Limb (tissue), 2 donors: ENCODE measurements at regions not wholly inside any gene's neighbourhood (a gene's known extent, or its start where the extent isn't known, plus 50 kb on each side); places are given as distances from the start of the nearest gene placed in this dataset.
"Not testable (repeated sequence)": the region's sequence is repeated elsewhere in the genome, so short reads cannot be mapped to it uniquely, and the experiment has no call there.

Experiments used
- DNase-seq, 2 donors: peaks; one replicate each; pipeline ENCODE4 v3.0.0-alpha.2; 2016; ENCODE audit errors: extremely low spot score in 2 of 2

DNA sequence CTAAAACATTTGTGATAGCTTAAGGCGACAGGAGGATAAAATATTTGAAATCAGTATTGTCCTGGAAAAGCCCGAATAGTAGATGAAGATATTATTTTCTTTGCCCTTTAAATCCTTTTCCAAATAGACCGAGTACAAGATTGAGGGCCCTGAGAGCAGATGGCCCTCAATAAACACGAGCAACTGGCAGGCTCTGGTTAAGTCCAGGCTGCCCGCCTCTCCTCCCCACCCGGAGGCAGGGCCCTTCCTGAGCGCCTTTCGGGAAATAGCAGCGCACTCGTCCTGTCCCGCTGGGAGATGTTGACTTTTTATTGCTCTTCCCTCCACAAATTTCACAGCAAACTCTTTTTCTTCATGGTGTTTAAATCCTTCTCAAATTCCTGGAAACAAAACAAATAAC is 50.8 kb upstream of the MAX start:
- DNase-seq: no peak

- DNase-seq: no peak
Measured at GRCh38 chr14:65156568-65157366, 54.5 kb upstream of the MAX start.

DNA sequence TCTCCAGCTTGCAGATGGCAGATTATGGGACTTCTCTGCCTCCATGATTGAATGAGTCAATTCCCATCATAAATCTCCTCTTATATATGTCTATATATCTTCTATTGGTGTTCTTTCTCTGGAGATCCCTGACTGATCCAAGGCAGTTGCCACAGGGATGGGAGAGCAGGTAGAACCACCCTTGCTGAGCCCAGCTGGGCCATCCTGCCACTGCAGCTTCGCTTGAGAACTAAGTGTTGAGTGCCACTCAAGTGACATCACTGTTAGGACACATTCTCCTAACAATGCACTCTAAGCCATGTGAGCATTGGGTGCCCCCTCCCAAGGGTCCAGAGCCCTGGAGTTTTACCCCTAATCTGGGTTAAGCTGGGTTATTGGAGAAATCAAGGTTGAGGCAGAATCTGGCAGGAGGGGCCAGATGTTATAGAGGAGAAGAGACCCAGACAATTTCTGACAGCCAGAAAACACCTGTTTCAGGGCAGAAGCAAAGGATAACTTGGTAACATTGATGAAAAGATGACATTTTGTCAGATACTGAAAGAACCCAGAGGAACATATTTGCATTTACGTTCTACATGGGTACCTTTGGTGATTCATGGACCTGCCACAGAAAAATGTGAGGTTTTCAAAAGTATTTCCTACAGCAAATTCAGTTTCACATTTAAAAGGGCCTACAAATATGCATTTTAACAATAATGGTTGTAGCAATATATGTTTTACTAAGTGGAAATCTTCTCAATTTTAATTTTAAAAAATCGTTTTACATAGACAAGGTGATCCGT is 57.2 kb upstream of the MAX start:
- DNase-seq: no peak

DNA sequence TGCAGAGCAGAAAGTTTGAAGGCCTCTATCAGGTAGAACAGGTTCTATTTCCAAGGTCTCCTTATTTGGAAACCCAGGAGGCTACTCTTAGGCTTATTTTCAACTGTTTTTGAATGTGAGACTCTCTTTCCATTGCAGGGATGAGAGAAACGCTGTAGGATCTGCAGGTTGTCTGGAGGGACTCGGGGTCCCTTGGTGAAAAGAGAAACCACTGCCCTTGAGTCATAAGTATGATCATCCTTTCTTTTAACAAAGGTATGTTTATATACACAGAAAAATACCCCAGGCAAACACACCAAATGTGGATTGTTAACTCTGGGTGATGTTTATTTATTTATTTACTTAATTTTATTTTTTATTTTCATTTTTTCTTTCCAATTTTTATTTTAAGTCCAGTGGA is 57.8 kb upstream of the MAX start:
- DNase-seq: no peak

- no peak for DNase-seq
Measured at GRCh38 chr14:65162031-65162430, 59.7 kb upstream of the MAX start.

- DNase-seq: peak in 1 of 2 donors; percentile 72
Measured at GRCh38 chr14:65164068-65164824, 61.9 kb upstream of the MAX start.

GRCh38 chr14:65164825-65165135 is 62.5 kb upstream of the MAX start:
- no peak for DNase-seq

GRCh38 chr14:65167072-65167645 is 64.8 kb upstream of the MAX start:
- no peak for DNase-seq

- DNase-seq: no peak
Measured at GRCh38 chr14:65168840-65169239, 66.5 kb upstream of the MAX start.

GRCh38 chr14:65169351-65169750 is 67.0 kb upstream of the MAX start:
- DNase-seq: no peak

DNA sequence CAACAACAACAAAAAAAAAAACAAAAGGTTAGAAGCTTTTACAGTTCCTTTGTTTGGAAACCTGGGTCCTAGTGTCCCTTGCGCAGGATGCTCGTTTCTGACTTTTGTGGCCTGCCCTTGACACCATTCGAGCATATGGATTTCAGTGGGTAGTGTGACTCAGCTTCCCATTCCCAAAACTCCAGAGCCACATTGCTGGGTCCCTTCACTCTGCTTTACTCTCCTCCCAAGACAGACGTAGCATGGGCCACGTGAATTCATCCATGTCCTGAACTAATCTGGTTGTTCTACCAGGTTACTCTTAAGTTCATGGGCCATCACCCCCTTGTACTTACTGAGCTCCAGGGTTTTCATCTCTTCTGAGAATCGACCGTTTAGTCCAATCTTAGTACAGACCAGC is 68.0 kb upstream of the MAX start:
- no peak for DNase-seq

DNA sequence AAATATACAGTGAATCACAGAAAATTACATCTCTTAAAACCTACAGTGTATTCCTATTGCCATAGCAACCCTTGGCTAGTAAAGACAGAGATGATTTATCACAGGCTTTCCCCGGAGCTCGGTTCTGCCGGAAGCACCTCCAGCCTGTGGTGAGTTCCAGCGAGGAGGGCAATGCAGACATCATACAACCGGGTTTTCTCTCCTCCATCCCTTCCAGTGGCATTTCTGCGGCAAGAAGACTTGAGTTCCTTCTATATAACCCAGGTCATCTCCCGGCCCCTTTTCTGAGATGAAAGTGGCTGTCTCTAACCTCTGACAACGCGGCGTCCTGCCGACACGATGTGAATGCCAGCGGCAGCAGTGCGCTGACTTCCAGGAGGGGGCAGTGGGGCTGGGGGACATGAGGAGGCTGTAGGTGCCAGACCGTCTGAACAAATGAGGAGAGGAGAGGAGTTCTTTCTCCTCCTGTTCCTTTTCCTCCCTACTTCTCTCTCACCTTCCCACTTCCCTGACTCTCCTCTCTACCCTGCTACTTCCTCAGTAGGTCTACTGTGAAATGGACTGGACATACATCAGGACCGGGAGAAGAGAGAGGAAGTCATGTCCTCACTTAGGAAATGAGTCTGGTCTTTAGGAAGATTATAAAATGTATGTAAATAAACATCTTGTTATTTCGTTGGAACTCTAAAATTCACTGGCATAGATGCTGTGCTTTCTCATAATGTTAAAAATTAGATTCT is 68.6 kb upstream of the MAX start:
- peak; percentile 54 to 65 for DNase-seq

DNA sequence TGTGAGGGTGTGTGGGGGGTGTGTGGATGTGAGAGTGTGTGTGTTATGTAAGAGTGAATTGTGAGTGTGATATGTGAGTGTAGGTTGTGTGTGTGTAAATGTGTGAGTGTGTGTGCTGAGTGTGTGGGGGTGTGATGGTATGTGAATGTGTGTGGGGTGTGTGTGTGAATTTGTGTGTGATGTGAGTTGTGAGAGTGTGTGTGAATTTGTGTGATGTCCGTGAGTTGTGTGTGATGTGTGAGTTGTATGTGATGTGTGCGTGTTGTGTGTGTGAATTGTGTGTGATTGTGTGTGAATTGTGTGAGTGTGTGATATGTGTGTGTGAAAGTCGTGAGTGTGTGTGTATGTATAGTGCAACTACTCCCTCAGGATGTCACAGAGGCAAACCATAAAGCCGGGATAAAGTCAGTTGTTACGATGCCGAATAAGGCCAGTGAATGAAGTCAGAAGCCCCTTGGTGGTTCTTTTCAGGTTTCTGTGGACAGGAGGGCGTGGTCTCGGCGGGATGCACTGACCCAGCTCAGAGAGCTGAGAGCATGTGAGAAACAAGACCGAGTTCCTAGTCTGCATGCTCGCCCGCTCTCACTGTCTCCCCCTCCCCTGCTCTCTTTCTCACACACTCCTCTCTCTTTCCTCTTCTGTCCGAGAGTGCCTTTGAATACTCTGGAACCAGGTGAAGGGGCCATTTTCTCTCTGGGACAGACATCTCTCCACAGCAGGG is 71.8 kb upstream of the MAX start:
- peak in 1 of 2 donors; percentile 46 for DNase-seq

DNA sequence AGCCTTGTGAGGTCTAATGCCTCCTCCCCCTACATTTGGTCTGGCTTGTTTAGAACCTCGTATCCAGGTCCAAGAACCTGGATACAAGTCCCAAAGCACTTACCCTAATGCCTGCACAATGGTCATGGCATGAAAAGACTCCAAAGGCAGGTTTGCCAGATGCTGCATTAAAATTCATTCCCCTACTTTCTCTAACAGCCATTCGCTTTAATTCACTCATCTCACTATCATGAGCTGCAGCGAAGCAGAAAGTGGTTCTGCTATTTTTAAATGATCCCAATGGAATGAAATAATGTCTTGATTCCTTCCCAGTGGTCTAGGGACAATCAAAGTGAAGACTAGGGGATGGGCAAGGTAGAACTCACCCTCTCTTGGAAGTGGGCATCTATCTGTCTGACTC is 72.5 kb upstream of the MAX start:
- DNase-seq: no peak

DNA sequence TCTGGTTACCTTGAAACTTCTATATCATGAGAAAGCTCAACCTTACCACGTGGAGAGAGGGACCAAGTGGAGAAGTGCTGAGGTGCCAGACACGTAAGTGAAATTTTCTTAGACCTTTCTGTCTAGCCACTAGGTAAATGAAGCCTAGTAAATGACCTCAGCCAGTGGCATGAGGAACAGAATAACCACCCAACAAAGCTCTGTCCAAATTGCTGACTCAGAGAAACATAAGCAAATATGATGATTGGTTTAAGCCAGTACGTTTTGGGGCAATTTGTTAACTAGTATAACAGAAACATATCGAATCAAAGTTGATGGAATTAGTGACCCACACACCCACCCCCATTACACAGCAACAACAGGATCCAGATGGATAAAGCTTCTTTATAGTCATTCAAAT is 75.2 kb upstream of the MAX start:
- DNase-seq: no peak

GRCh38 chr14:65179231-65179630 is 76.9 kb upstream of the MAX start:
- DNase-seq: not testable (repeated sequence)

GRCh38 chr14:65179918-65180724 is 77.8 kb upstream of the MAX start:
- no peak for DNase-seq

GRCh38 chr14:65180725-65181025 is 78.4 kb upstream of the MAX start:
- no peak for DNase-seq

- no peak for DNase-seq
Measured at GRCh38 chr14:65184032-65184764, 81.9 kb upstream of the MAX start.
